NCI-H2081 treated with DMSO at 0.1 percent for 48 hours (cell line): ENCODE measurements at regions not wholly inside any gene's neighbourhood (a gene's known extent, or its start where the extent isn't known, plus 50 kb on each side); places are given as distances from the start of the nearest gene placed in this dataset.

ENCODE experiments used
- DNase-seq: peaks from one replicate; lab custom pipeline; 2025; lab: John Stamatoyannopoulos, UW

GRCh38 chr16:64892835-64893785, 228.8 kb downstream of the CDH11 start:
- no peak for DNase-seq

- no peak for DNase-seq
Measured at GRCh38 chr16:64889446-64889845, 232.4 kb downstream of the CDH11 start.

GRCh38 chr16:64887651-64888050, 234.2 kb downstream of the CDH11 start:
- no peak for DNase-seq

GRCh38 chr16:64882078-64882784, 239.6 kb downstream of the CDH11 start:
- no peak for DNase-seq

- DNase-seq: no peak
Measured at GRCh38 chr16:64880994-64881393, 240.9 kb downstream of the CDH11 start.

- no peak for DNase-seq
Measured at GRCh38 chr16:64880006-64880405, 241.9 kb downstream of the CDH11 start.

- no peak for DNase-seq
Measured at GRCh38 chr16:64878940-64879339, 242.9 kb downstream of the CDH11 start.

- DNase-seq: no peak
Measured at GRCh38 chr16:64872101-64872500, 249.8 kb downstream of the CDH11 start.

- no peak for DNase-seq
Measured at GRCh38 chr16:64870859-64871258, 251.0 kb downstream of the CDH11 start.

- no peak for DNase-seq
Measured at GRCh38 chr16:64869781-64870180, 252.1 kb downstream of the CDH11 start.

- no peak for DNase-seq
Measured at GRCh38 chr16:64866021-64866420, 255.8 kb downstream of the CDH11 start.

GRCh38 chr16:64865069-64865696, 256.7 kb downstream of the CDH11 start:
- DNase-seq: no peak

- no peak for DNase-seq
Measured at GRCh38 chr16:64864232-64864809, 257.5 kb downstream of the CDH11 start.

GRCh38 chr16:64858076-64858475, 263.8 kb downstream of the CDH11 start:
- DNase-seq: no peak

GRCh38 chr16:64857411-64857810, 264.5 kb downstream of the CDH11 start:
- DNase-seq: no peak

GRCh38 chr16:64853551-64853950, 268.3 kb downstream of the CDH11 start:
- DNase-seq: no peak

- no peak for DNase-seq
Measured at GRCh38 chr16:64846966-64847365, 274.9 kb downstream of the CDH11 start.

GRCh38 chr16:64845071-64845470, 276.8 kb downstream of the CDH11 start:
- no peak for DNase-seq

- no peak for DNase-seq
Measured at GRCh38 chr16:64841482-64841881, 280.4 kb downstream of the CDH11 start.

GRCh38 chr16:64841071-64841470, 280.8 kb downstream of the CDH11 start:
- DNase-seq: no peak

GRCh38 chr16:64830653-64831052, 291.2 kb downstream of the CDH11 start:
- no peak for DNase-seq

GRCh38 chr16:64829678-64830077, 292.2 kb downstream of the CDH11 start:
- DNase-seq: no peak
